HG02973 (cell line): ENCODE measurements at regions not wholly inside any gene's neighbourhood (a gene's known extent, or its start where the extent isn't known, plus 50 kb on each side); places are given as distances from the start of the nearest gene placed in this dataset.

Source experiments
- ATAC-seq: cut with Tn5 transposase; IDR thresholded peaks from one replicate; pipeline ENCODE4 v1.9.1; 2021; ENCODE audit warnings: moderate library complexity; ENCODE audit not compliant: unreplicated experiment

DNA sequence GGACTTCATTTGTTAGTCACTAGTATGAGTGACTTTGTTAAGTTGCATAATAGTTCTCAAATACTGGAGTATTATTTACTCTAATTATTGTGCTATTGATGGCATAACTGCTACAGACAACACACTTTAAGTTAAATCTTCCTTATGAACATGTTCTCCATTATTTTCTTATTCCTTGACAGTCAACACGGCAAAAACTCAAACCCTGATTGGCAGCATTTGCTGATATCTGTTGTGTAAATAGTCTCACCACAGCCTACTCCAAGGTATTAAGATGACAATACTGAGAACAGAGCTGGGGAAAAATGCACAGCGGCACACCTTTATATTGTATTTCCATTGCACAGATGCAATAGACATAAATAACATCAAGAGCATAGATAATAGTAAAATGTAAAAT, 568.0 kb upstream of the AADAT start:
- ATAC-seq, result no peak

DNA sequence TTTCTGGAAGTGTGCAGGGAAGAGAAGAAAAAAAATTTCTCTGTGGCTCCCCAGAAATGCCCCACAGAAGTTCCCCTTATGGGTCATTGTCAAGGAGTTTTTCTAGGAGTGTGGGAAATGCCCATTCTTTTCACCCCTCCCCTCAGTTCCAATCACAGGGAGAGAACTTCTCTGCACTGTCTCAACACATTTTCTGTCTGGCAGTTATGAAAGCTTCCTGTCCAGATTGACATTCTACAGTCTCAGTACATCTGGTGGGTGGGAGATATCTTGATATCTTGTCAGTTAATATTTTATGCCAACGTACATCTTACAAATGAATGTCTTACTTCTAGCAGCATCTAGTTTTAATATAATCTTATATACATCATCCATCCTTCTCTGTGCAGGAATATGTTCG, 566.8 kb upstream of the AADAT start:
- ATAC-seq, result no peak

DNA sequence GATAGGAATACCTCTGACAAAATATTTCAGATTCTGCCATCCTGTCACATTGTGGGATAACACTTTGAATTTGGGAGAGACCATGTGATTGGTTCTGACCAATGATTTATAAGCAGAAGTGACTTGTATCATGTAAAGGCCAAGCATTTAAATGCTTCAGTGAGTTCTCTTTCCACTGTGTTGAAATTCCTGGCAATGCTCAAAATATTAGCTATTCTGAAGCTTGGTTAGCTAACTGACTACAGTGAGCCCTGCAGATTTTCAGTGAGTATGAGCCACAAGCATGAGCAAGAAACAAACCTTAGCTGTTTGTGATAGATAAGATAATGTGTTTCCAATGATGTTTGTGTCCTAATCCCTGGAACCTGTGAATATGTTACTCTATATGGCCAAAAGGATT, 562.8 kb upstream of the AADAT start:
- ATAC-seq, result no peak

DNA sequence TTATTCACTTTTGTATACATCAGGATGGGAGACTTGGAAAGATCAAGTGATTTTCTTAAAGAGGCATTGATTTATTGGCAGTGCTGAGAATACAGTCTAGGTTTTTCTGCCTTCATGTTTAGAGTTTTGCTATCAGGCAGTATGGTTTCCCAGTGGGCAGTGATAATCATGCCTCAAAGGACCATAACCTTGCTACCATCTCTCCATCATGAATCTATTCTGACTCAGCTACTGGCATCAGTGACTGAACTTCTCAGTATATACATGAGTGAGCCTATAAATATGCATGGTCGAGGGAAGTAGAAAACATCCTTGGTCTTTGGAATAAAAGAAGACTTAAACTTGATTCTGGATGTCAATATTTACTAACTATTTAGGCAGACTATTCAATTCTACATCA, 562.0 kb upstream of the AADAT start:
- no peak for ATAC-seq

DNA sequence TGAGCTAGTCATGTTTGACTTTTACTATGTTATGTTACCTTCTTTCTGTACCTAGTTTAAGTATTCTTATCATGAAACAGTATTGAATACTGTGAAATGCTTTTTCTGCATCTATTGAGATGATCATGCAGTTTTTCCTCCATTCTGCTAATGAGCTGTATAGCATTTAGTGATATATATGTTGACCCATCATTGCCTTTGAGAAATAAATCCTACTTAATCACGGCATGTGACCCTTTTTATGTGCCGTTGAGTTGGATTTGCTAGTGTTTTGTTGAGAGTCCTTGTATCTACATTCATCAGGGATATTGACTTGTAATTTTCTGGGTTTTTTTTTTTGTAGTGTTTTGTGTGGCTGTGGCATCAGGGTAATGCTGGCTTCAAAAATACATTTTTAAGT, 537.7 kb upstream of the AADAT start:
- no peak for ATAC-seq

DNA sequence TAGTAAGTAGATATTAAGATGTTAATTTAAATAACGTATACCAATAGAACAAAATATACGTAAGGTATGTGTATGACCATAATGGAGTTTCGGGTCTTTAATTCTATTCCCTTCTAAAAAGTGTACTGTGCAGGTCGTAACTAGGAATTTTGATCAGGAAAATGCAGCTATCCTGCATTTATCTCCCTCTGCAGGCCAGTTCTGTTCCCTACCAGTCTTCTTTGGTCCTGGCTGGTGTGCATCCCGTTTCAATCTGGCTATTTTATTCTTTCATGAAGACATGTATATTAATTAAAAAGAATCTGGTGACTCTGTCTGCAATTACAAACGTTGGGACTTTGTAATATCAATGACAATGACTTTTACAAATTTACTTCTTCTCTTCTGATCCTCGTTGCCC, 534.1 kb upstream of the AADAT start:
- ATAC-seq, result no peak

DNA sequence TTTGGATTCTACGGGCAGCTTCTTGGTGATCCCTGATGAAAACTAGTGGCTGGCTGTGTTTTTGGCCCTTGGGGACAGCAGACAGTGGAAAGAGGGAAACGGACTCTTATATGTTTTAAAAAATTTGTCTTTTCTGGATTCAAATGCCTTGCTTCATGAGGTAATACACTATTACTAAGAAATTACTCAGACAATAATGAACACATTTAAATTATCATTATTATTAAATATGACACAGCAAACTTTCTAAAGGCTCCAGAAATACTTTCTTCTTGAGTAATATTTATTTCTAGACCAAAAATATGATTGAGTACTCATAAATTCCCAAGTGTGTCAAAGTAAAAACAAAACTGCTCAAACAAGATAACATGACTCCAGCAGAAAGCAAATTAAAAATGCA, 520.7 kb upstream of the AADAT start:
- no peak for ATAC-seq

DNA sequence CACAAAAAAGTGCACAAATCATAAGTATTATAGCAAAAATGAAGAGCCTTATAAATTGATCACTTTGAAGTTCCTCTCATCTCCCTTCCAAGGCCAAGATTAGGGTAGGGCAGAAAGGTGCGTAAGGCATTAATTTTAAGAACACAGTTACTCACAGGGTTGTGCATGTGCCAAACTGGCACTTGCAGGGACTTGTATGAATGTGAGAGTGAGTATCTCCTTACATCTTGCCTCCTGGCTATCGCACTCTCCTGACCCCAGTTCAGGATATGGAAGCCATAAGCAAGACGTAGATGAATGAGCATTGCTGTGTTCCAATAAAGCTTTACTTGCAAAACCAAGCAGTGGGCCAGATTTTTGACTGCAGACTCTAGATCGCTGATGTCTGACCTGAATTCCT, 510.1 kb upstream of the AADAT start:
- ATAC-seq, result no peak

DNA sequence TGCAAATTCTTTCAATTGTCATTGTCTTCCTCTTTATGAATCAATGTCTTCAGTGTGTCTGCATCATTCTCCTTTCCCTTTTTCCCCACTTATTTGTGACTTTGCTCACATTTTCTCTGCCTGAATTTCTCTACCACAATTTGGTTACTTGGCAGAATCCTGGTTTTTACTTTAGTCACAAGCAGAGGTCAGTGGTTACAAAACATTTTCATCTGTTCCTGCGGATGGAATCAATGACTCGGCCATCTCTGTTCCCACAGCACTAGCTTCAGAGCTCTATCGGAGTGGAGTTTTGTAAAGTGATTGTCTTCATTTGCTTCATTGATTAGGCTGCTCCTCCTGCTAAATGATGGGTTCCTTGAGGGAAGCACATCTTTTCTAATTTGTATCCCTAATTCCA, 501.3 kb upstream of the AADAT start:
- no peak for ATAC-seq

DNA sequence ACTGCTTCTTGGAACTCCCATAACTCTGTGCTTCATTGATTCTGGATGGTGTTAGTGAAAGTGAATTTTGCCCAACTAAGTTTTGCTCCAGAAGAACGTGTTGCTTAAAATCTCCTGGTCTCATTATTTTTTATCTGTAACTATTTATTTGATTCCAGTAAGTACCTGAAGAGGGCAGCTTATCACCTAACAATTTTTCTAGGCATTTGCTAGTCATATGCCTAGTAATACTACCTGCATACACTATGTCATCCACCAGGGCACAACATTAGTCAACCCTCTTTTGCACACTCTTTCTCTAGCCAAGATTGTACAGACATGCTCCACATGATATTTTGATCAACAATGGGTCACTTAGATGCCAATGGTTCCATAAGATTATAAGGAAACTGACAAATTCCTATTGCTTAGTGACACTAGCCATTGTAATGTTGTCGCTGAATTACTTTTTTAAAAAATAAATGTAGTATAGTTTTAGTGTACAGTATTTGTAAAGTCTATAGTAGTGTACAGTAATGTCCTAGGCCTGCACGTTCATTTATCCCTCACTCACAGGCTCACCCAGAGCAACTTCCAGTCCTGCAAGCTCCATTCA, 499.9 kb upstream of the AADAT start:
- ATAC-seq, result peak; percentile 97

DNA sequence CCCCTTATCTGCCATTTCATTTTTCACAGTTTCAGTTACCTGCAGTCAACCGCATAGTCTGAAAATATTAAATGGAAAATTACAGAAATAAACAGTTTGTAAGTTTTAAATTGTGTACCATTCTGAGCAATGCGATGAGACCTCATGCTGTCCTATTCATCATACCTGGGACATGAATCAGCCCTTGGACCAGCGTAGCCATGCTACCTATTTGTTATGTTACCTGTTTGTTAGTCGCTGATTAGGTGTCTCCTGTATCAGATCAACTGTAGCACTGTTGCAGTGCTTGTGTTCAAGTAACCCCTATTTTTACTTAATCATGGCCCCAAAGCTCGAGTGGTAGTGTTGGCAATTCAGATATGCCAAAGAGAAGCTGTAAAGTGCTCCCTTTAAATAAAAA, 492.2 kb upstream of the AADAT start:
- no peak for ATAC-seq

DNA sequence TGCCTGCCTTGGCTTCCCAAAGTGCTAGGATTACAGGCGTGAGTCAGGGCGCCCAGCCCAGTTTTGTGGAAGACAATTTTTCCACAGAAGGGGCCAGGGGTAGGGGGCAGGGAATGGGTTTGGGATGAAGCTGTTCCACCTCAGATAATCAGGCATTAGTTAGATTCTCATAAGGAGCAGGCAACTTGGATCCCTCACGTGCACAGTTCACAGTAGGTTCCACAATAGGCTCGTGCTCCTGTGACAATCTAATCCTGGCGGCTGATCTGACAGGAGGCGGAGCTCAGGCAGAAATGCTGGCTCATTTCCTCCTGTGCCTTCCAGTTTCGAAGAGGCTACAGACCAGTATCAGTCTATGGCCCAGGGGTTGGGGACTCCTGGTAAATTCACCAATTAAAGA, 491.6 kb upstream of the AADAT start:
- no peak for ATAC-seq

DNA sequence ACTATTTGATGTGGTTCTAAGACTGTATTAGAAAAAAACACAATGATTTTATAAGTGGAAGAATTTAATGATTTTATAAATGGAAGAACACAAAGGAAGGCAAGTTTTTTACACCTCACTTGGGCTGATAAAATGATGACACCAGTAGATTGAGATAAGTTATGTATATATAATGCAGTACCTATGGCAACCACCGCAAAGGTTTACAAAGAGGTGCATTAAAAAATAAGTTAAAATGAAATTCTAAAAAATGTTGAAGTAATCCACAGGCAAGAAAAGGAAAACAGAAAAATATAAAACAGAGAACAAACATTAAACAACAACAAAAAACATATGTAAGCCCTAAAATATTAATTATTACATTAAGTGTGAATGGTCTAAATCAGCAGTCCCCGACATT, 490.9 kb upstream of the AADAT start:
- no peak for ATAC-seq

DNA sequence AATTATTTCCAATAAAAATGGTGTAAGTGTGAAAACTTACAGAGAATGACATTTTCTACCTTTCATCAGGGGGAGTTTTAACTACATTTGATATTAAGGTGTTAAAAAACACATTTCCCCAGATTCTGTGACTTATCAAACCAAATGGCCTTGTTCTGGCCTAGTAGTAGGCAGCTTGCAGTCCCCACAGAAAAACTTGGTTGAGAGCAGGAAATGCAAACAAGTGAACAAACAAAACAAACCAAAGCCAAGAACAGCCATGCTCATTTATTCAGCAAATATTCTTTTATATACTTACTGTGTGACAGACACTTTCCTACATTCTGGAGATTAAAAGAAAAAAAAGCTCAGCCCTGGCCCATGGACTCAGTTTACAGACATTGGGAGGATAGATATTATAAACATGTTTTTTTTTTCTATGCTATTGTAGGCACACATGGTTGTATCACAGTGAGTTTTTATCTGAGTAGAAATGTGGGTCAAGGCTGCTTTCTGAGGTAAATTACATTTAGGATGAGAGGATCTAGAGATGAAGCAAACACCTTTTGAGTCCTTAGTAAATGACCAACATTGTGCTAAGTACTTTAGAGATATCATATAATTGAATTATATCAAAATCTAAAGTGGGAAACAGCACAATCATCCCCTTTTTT, 449.2 kb upstream of the AADAT start:
- ATAC-seq, result no peak

DNA sequence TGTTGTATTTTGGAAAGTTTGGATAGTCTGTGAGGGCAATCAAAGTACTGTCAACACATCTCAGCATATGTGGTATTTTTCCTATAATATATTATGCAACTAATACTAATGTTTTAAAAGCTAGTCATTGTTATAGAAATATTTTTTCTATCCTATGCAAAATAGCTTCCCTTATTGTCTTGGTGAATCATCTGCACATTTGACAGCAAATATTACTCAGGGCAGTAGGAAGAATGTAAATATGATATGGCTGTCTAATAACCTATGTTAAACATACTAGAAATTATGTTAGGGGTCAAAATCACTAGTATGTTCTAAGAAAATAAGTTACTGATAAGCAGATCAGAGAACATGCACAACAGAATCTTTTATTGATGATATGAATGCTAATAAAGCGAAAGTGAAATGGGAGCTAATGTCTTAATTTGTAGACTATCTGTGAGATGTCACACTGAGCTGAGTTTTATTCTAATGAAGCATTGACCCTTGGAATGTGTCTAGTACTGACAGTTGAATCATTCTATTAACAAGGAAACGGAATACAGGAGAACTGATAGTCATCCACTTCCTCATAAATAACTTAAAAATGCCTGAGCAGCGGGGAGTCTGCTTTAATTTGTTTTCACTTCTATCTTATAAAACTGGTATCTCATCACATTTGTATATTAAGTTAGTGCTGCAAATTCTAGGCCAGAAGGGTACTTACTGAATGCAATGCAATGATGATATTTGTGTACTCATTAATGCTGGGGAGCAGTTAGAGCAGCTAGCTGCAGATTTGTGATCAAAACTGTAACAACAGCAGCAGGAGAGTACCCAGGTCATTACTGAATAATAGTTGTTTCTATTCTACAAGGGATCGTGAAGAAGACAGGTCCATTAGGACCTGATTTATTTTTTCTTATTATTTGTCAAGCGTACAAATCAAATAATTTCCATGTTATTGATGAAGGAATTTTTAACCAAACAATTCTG, 440.3 kb upstream of the AADAT start:
- ATAC-seq, result no peak

DNA sequence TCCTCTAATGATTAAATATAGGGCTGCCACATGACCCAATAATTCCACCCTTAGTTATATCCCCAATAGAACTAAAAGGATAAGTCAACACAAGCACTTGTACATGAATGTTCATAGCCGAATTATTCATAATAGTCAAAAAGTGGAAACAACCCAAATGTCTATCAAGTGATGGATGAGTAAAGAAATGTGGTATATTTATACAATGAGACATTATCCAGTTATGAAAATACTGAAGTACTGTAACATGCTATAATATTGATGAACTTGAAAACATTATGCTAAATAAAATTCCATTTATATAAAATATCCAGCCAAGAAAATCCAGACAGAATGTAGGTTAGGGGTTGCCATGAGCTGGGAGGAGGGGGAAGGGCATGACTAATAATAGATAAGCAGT, 436.7 kb upstream of the AADAT start:
- no peak for ATAC-seq

DNA sequence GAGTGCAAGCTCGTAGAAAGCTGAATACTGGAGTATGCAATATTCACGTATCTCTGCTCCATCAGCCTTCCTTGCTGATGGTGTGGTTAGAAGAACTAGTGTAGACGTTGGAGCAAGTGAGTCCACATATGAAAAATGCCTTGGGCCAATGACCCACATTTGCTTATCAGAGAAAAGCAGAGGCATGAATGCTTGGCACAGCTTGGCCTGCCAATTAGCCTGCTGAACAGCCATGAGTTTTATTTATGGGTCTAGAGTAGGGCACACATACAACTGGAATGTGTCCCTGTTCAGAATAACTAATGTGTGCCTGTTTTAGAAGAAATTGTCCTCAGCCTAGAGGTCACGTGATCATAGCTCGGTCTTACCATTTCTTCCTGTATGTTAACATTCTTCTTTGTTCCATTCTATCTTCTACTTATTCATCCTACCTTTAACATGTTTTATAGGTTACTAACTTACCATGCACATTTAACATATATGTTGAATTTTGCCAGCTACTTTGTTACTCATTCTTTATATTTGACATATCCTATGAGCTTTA, 432.7 kb upstream of the AADAT start:
- ATAC-seq, result no peak

DNA sequence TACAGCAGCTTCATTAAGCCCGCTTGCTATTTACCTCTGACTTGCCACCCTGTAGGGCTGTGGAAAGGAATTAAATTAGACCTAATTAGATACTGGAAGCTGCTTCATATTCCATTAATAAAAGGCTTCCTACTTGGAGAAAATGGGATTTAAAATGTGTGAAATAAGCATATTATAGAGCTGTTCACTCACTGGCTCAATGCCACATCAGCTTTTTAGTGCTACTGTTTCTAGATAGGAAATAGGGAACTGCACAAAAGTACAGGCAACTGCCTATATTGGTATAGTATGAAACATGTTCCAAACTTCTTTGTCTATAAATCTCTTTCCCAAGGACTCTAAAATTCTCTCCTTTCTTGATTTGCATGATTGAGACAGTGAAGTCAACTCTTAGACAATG, 407.9 kb upstream of the AADAT start:
- no peak for ATAC-seq

DNA sequence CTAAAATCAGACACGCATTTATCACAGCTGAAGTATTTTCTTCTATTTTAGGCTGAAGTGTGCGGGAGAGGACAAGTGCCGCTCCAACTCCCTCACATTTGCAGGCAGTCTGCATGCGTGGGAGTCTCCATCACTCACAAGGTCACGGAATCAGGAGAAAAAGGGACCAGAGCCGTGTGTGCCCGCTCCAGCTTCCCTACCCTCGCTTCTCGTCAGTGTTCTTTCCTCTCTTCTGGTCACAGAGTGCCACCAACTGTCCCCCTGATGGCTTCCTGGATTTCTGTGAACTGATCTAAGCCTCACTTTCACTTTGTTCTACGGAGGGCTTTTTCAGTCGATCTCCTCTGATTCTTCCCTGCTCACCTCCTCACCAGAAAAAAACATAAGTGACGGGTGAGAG, 407.4 kb upstream of the AADAT start:
- ATAC-seq, result peak; percentile 83

DNA sequence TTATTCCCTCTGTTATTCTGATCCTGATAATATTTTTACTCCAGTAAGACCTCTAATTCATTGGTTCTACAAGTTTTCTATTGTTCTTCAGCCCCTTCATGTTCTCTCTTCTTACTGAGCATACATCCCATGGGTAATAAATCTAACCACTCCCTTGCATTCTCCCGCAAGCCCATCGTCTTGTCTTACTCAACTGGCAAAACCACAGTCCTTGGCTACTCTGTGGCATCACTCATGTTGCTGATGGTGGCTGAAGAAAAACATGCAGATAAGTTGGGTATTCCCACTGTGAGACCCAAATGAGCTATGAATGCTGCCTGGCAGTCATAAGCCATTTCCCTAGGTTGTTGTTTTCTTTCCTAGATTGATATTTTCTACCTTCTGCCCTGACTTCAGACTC, 402.2 kb upstream of the AADAT start:
- no peak for ATAC-seq

DNA sequence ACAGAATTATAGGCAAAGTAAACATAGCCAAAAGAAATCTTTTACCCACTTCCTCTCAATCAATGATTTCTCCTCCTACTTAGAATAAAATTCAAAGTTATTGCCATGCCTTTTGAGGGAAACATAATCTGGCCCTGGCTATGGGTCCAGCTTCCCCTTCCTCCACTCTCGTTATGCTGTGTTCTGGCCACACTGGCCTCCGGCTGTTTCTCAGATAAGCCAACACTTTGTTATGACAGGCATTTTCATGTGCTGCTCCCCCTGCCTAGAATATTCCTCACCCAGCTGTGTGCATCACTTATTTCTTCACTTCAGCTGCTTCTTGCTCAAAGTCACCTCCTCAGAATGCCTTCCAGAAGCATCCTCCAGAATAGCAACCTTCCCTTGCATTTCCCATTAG, 386.6 kb upstream of the AADAT start:
- ATAC-seq, result no peak

DNA sequence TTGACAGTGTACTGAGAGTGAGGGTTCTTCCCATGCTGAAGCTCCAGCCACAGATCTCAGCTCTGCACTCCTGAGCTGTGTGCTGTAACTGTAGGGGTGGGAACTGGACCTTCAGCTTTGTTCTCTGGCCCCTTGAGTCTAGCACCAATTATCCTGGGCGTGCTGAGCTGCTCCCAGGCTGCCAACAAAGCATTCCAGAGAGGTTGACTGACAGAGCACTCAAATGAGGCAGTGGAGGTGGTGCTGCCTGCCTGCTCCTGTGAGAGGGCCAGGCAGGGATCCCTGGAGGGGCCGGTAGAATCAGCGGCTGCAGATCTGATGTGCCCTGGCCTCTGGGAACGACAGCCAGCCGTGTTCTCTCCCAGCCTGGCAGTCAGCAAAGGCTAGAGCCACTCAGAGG, 375.7 kb upstream of the AADAT start:
- ATAC-seq, result no peak
